K562 (cell line): ENCODE measurements at regions not wholly inside any gene's neighbourhood (a gene's known extent, or its start where the extent isn't known, plus 50 kb on each side); places are given as distances from the start of the nearest gene placed in this dataset.

Source experiments
- ATAC-seq: fragments of 200-7000 bp; cut with Tn5 transposase; 3 replicates; pipeline ENCODE4 v1.9.1; 2020; ENCODE audit warnings: moderate library complexity
- BruUV-seq: library from RNA; stranded (reverse); fragments of 400-500 nt; replicated peaks from 2 replicates; lab custom pipeline; 2021; lab: Mats Ljungman, UMichigan
- CTCF ChIA-PET: fragments of 300-600 bp; formaldehyde crosslinking; extraction: SDS; loops from one replicate; lab custom pipeline; 2021; ENCODE audit warnings: low intra/inter-chr PET ratio; lab: Yijun Ruan, JAX
- POLR2A ChIA-PET: fragments of 300-600, 350-650 bp; sonication (Branson Sonifier 250); formaldehyde crosslinking; extraction: SDS; loops from one replicate; lab custom pipeline; 2021; ENCODE audit warnings: antibody characterized with exemption, inconsistent platforms; lab: Yijun Ruan, JAX
- DNase-seq, 4 experiments: peaks; one replicate each; pipeline versions ENCODE4 v3.0.0 to v3.0.0-alpha.2; 2011 to 2018; ENCODE audit warnings: low spot score in 3 of 4, mixed read lengths in 3 of 4; ENCODE audit errors: extremely low read depth in 1 of 4
- FAIRE-seq: peaks from 2 replicates; lab custom pipeline; 2011; peaks lifted over from hg19 to GRCh38; lab: Jason Lieb, UNC
- H2AFZ ChIP-seq: 2 replicates; pipeline ENCODE4 v1.6.0; 2011; ENCODE audit warnings: low read depth, low read length, control low read depth, inconsistent platforms
- H3K27ac ChIP-seq: fragments of 200-600 bp; 3 replicates; pipeline ENCODE4 v1.8.0; 2011; ENCODE audit warnings: low read depth, mild to moderate bottlenecking, control low read depth, inconsistent platforms, low read length, moderate library complexity, mixed read lengths; ENCODE audit errors: extremely low read depth
- H3K27me3 ChIP-seq, 2 experiments: fragments of 300-600 bp in 1 of 2; 2 replicates in 1 of 2; 3 replicates in 1 of 2; pipeline versions ENCODE4 v1.6.0 to v1.8.0; 2011; ENCODE audit warnings: inconsistent platforms in 2 of 2, low read length in 2 of 2, mild to moderate bottlenecking in 1 of 2, mixed read lengths in 1 of 2, moderate library complexity in 1 of 2; ENCODE audit not compliant: control insufficient read depth in 2 of 2, insufficient read depth in 2 of 2
- H3K36me3 ChIP-seq: fragments of 300-600 bp; 3 replicates; pipeline ENCODE4 v1.8.0; 2011; ENCODE audit warnings: mild to moderate bottlenecking, low read length, inconsistent platforms; ENCODE audit not compliant: control insufficient read depth, insufficient read depth
- H3K4me1 ChIP-seq, 2 experiments: fragments of 200-600 bp in 1 of 2; replicated peaks in 1 of 2; 2 replicates in 1 of 2; 3 replicates in 1 of 2; pipeline versions ENCODE4 v1.5.1 to v1.8.0; 2011; ENCODE audit warnings: inconsistent platforms in 2 of 2, low read length in 2 of 2, mild to moderate bottlenecking in 1 of 2, mixed read lengths in 1 of 2, moderate library complexity in 1 of 2; ENCODE audit not compliant: control insufficient read depth in 2 of 2, insufficient read depth in 2 of 2
- H3K4me2 ChIP-seq: 2 replicates; pipeline ENCODE4 v1.6.1; 2011; ENCODE audit warnings: low read length, control low read depth, inconsistent platforms, mixed read lengths; ENCODE audit not compliant: insufficient read depth
- H3K4me3 ChIP-seq: fragments of 200-600 bp; sonication (generic), shearing (Covaris generic); 2 replicates; pipeline ENCODE4 v1.5.1; 2016; ENCODE audit warnings: control low read depth, inconsistent platforms
- H3K79me2 ChIP-seq: fragments of 200-600 bp; 3 replicates; pipeline ENCODE4 v1.8.0; 2011; ENCODE audit warnings: low read length, inconsistent platforms; ENCODE audit not compliant: control insufficient read depth, insufficient read depth
- H3K9ac ChIP-seq, 2 experiments: 2 replicates each; pipeline versions ENCODE4 v1.6.0 to v1.6.1; 2011; ENCODE audit warnings: low read depth in 2 of 2, low read length in 2 of 2, control low read depth in 1 of 2, inconsistent platforms in 1 of 2, mild to moderate bottlenecking in 1 of 2, mixed read lengths in 1 of 2; ENCODE audit not compliant: insufficient read depth in 1 of 2
- H3K9me1 ChIP-seq: one replicate; pipeline ENCODE4 v1.6.0; 2011; ENCODE audit warnings: inconsistent platforms, mild to moderate bottlenecking, low read length, moderate library complexity; ENCODE audit not compliant: control insufficient read depth, insufficient read depth
- H3K9me3 ChIP-seq: replicated peaks from 2 replicates; pipeline ENCODE4 v1.5.1; 2011; ENCODE audit warnings: low read depth, low read length, inconsistent platforms; ENCODE audit not compliant: control insufficient read depth, insufficient read depth
- H4K20me1 ChIP-seq: replicated peaks from 2 replicates; pipeline ENCODE4 v1.6.1; 2011; ENCODE audit warnings: low read length, inconsistent platforms, mixed read lengths; ENCODE audit not compliant: control insufficient read depth, insufficient read depth
- C11orf30 ChIP-seq: fragments of 450-650 bp; IDR thresholded peaks from 2 replicates; pipeline ENCODE4 v1.6.1; 2016; ENCODE audit warnings: low read depth, mild to moderate bottlenecking
- CLOCK ChIP-seq: fragments of 250-450 bp; sonication (Bioruptor Pico); IDR thresholded peaks from 2 replicates; pipeline ENCODE4 v1.4.0; 2020; ENCODE audit warnings: mild to moderate bottlenecking, moderate library complexity, borderline replicate concordance
- KLF6 ChIP-seq: fragments of 250-450 bp; sonication (Bioruptor Pico); IDR thresholded peaks from 2 replicates; pipeline ENCODE4 v1.4.0; 2020; ENCODE audit warnings: mild to moderate bottlenecking, moderate library complexity, borderline replicate concordance
- MAFF ChIP-seq: IDR thresholded peaks from 2 replicates; pipeline ENCODE4 v1.6.1; 2012; ENCODE audit warnings: low read length, improper control_type of control experiment
- MAFG ChIP-seq: fragments of 450-650 bp; conservative IDR thresholded peaks from 2 replicates; pipeline ENCODE4 v1.6.1; 2016; ENCODE audit warnings: missing genetic modification characterization, missing compliant biosample characterization
- MAFK ChIP-seq: IDR thresholded peaks from 2 replicates; pipeline ENCODE4 v1.6.1; 2011; ENCODE audit warnings: low read length, improper control_type of control experiment
- MTA3 ChIP-seq: fragments of 450-650 bp; formaldehyde crosslinking; IDR thresholded peaks from 2 replicates; pipeline ENCODE4 v1.6.1; 2017; ENCODE audit warnings: mild to moderate bottlenecking, borderline replicate concordance
- NFE2 ChIP-seq: IDR thresholded peaks from 2 replicates; pipeline ENCODE4 v1.6.1; 2014; ENCODE audit warnings: antibody characterized with exemption, low read depth
- NFRKB ChIP-seq: fragments of 450-650 bp; IDR thresholded peaks from 2 replicates; pipeline ENCODE4 v1.6.1; 2016; ENCODE audit warnings: low read depth
- OTX1 ChIP-seq: fragments of 450-650 bp; formaldehyde crosslinking; IDR thresholded peaks from 2 replicates; pipeline ENCODE4 v1.4.0; 2022; ENCODE audit warnings: mild to moderate bottlenecking
- SRSF9 ChIP-seq: fragments of 200-400 bp; formaldehyde crosslinking; IDR thresholded peaks from 2 replicates; pipeline ENCODE4 v1.6.1; 2017; ENCODE audit warnings: low read depth, low read length, borderline replicate concordance
- WHSC1 ChIP-seq: IDR thresholded peaks from one replicate; pipeline ENCODE4 v1.6.1; 2012; ENCODE audit warnings: low read length, control low read depth, inconsistent platforms
- ZNF316 ChIP-seq: fragments of 450-650 bp; IDR thresholded peaks from 2 replicates; pipeline ENCODE4 v1.6.1; 2016
- ZNF589 ChIP-seq: fragments of 200-800 bp; sonication (Bioruptor generic); IDR thresholded peaks from 2 replicates; pipeline ENCODE4 v1.6.1; 2016; ENCODE audit warnings: low read depth, missing genetic modification characterization, missing compliant biosample characterization
- WGBS: fragments of 100-300 bp; shearing (Covaris generic); methylation state at CpG from one replicate; pipeline ENCODE4 v1.1.6; 2016; ENCODE audit warnings: low coverage, mixed read lengths; ENCODE audit not compliant: insufficient coverage; ENCODE audit errors: missing lambda C conversion rate; 5-methylcytosine and 5-hydroxymethylcytosine counted together
- in situ Hi-C: fragments of 300-500 bp; cut with MboI; formaldehyde crosslinking; loops from 4 replicates; pipeline ENCODE4 v1.15.0; 2018; ENCODE audit warnings: inconsistent platforms, mixed read lengths
- intact Hi-C: fragments of 100-400 bp; cut with micrococcal nuclease; formaldehyde crosslinking; loops from 2 replicates; pipeline ENCODE4 v1.14.2; 2022
- TF ChIP-seq, protein P1 (sequence below): fragments of 450-650 bp; IDR thresholded peaks from 2 replicates; pipeline ENCODE4 v1.6.1; 2016

DNA sequence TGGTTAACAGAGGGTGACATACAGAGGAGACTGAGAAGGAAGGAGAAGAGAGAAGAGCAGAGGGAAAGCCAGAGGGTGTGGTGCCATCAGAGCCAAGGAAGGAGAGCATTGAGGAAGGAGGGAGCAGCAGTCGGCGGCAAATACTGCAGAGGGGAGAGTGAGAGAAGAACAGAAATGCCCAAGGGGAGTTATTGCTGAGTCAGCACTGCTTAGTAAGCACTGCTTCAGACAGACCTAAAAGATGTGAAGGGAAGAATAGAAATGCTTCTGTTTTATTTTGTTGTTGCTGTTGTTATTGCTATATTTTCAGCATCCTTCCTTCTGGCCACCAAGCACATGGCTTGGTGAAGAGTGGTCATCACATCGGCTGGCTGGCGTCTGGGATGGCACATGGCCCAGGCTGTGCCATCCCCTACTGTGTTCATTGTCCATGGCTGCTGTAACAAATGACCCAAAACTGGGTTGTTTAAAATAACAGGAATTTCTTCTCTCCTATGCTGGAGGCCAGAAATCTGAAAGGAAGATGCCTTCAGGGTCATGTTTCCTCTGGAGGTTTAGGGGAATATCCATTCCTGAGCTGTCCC is 204.1 kb upstream of the CNR1 start:
- no peaks in the 10 kb centered on the region for H3K9me1 ChIP-seq
- H3K27me3 ChIP-seq: no peaks in the 10 kb centered on the region
- CTCF ChIA-PET: no interaction called here
- no peak overlapping the region for H3K4me3 ChIP-seq
- WGBS: 50% methylated on average over 4 of the region's 4 CpGs
- peak; percentile 99 for TF ChIP-seq MAFF
- TF ChIP-seq ZNF316: peak; percentile 99
- no peak for TF ChIP-seq NFRKB
- no peak for TF ChIP-seq WHSC1
- peak; percentile 100 for TF ChIP-seq MAFK
- peak; percentile 46; the same call in 1 of the 2 replicates for TF ChIP-seq NFE2
- TF ChIP-seq MAFG (tag): peak; percentile 99
- TF ChIP-seq C11orf30: peak; percentile 99
- H3K79me2 ChIP-seq: no peaks in the 10 kb centered on the region
- POLR2A ChIA-PET: interaction anchor here (1.0 to 1.5 kb wide), 2 partner anchors 9 to 20 kb away, joined by 3 to 5 read pairs; no protein-coding TSS in a partner anchor
- H3K4me2 ChIP-seq: no peak overlapping the region
- peak in 1 of 4 experiments; percentile 14 for DNase-seq
- H2AFZ ChIP-seq: no peak overlapping the region
- in situ Hi-C loops (no loop called here), intact Hi-C loops (no loop called here)
- FAIRE-seq: no peak
- H4K20me1 ChIP-seq: no peaks in the 10 kb centered on the region; the same call in 1 of the 2 replicates
- no peak for ATAC-seq
- H3K36me3 ChIP-seq: no peaks in the 10 kb centered on the region
- no peak overlapping the region for H3K9ac ChIP-seq
- no peak overlapping the region for H3K27ac ChIP-seq
- peaks cover 0 to 19% of the 10 kb centered on the region in 2 experiments; a peak in 2 of 5 replicates for H3K4me1 ChIP-seq
- no peaks in the 10 kb centered on the region for H3K9me3 ChIP-seq
- no TSS peak for BruUV-seq

DNA sequence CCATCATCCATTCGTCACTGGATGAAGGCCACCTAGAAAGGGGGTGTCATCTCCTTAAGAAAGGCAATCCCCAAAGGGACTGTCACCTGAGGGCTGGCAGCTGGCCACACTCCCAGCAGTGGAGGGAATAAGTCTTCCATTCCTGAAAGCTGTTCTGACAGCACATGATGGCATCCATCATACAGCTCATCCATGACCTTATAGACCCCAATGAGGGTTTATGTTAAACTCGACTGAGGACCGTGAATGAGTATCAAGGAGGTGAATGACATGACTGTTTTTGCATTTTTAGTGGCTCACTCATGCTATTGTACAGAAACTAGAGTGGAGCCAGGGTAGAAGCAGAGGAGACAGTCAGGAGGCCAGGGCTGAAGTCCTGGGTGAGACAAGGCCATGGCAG is 203.1 kb upstream of the CNR1 start:
- Histone ChIP-seq H3K9me3 (no peaks in the 10 kb centered on the region), H3K27me3 (no peaks in the 10 kb centered on the region), H3K36me3 (no peaks in the 10 kb centered on the region), H3K4me1 (peaks cover 0 to 19% of the 10 kb centered on the region in 2 experiments; a peak in 2 of 5 replicates), H3K4me2 (no peak overlapping the region), H3K9me1 (no peaks in the 10 kb centered on the region), H3K9ac (no peak overlapping the region), H3K79me2 (no peaks in the 10 kb centered on the region), H3K4me3 (no peak overlapping the region), H2AFZ (no peak overlapping the region), H3K27ac (no peak overlapping the region), H4K20me1 (no peaks in the 10 kb centered on the region; the same call in 1 of the 2 replicates)
- ChIA-PET POLR2A (no interaction called here), CTCF (no interaction called here)
- BruUV-seq: no TSS peak
- intact Hi-C loops (no loop called here), in situ Hi-C loops (no loop called here)
- 53% methylated on average over 3 of the region's 3 CpGs for WGBS
- no peak for FAIRE-seq
- DNase-seq: no peak
- ATAC-seq: no peak
- no peak for TF ChIP-seq OTX1
- no peak for TF ChIP-seq CLOCK (CRISPR knock-in tag)
- TF ChIP-seq ZNF589: no peak
- TF ChIP-seq, protein P1, sequence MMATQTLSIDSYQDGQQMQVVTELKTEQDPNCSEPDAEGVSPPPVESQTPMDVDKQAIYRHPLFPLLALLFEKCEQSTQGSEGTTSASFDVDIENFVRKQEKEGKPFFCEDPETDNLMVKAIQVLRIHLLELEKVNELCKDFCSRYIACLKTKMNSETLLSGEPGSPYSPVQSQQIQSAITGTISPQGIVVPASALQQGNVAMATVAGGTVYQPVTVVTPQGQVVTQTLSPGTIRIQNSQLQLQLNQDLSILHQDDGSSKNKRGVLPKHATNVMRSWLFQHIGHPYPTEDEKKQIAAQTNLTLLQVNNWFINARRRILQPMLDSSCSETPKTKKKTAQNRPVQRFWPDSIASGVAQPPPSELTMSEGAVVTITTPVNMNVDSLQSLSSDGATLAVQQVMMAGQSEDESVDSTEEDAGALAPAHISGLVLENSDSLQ: no peak
- TF ChIP-seq KLF6 (CRISPR knock-in tag): no peak
- no peak for TF ChIP-seq MTA3
- no peak for TF ChIP-seq SRSF9
